ENCODE measurements at regions not wholly inside any gene's neighbourhood (a gene's known extent, or its start where the extent isn't known, plus 50 kb on each side); places are given as distances from the start of the nearest gene placed in this dataset.

DNA sequence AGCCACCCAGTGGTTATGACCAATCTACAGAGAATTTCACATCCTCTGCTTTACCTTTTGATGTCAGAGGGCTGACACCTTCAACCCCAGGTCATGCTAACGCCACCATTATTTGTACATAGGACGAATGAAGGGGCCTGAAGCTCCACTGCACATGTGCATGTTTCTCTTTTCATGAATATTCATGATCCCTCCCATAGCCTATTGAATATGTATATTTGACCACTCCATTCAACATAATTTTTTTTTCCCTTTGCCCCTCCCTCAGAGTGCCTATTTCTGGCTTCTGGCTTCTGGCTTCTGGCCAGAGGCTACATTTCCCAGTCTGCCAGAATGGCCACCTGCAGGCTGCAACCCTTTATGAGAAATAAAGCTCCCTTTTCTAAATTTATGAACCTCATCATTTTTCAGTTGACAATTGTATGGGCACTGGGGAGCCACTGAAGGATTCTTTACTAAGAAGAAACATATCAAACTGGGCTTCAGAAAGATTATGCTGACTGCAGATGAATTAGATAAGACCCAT is 406.7 kb downstream of the SIPA1L2 start:
- TF ChIP-seq CEBPB (IDR thresholded peaks at IDR 0.05; ENCODE audit: low read depth, low read length) (no peak), POLR2A (IDR thresholded peaks at IDR 0.05; ENCODE audit: control extremely low read depth in 1 of 2, low read depth in 2 of 2, low read length in 2 of 2) (no peak), BRCA1 (IDR thresholded peaks at IDR 0.05; ENCODE audit: low read depth, low read length) (no peak), RFX5 (IDR thresholded peaks at IDR 0.05; ENCODE audit: borderline replicate concordance, low read depth, low read length) (no peak)
- TF ChIP-seq, protein P1, sequence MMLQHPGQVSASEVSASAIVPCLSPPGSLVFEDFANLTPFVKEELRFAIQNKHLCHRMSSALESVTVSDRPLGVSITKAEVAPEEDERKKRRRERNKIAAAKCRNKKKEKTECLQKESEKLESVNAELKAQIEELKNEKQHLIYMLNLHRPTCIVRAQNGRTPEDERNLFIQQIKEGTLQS (IDR thresholded peaks at IDR 0.05; ENCODE audit: insufficient read depth, low read depth, low read length), result no peak
- TF ChIP-seq, protein P2, sequence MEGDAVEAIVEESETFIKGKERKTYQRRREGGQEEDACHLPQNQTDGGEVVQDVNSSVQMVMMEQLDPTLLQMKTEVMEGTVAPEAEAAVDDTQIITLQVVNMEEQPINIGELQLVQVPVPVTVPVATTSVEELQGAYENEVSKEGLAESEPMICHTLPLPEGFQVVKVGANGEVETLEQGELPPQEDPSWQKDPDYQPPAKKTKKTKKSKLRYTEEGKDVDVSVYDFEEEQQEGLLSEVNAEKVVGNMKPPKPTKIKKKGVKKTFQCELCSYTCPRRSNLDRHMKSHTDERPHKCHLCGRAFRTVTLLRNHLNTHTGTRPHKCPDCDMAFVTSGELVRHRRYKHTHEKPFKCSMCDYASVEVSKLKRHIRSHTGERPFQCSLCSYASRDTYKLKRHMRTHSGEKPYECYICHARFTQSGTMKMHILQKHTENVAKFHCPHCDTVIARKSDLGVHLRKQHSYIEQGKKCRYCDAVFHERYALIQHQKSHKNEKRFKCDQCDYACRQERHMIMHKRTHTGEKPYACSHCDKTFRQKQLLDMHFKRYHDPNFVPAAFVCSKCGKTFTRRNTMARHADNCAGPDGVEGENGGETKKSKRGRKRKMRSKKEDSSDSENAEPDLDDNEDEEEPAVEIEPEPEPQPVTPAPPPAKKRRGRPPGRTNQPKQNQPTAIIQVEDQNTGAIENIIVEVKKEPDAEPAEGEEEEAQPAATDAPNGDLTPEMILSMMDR (IDR thresholded peaks at IDR 0.05; ENCODE audit: control extremely low read depth in 1 of 3, insufficient read depth in 1 of 3, low read depth in 1 of 3, low read length in 3 of 3), result no peak

Data from H1 (cell line).